ENCODE measurements at regions not wholly inside any gene's neighbourhood (a gene's known extent, or its start where the extent isn't known, plus 50 kb on each side); places are given as distances from the start of the nearest gene placed in this dataset.
"Not testable (repeated sequence)": the region's sequence is repeated elsewhere in the genome, so short reads cannot be mapped to it uniquely, and the experiment has no call there.

- TF ChIP-seq CTCF (IDR thresholded peaks at IDR 0.05; ENCODE audit: insufficient read depth, low read length, poor library complexity, severe bottlenecking), result no peak
- no peak for TF ChIP-seq EZH2phosphoT487 (conservative IDR thresholded peaks at IDR 0.05; ENCODE audit: low read length)
- no peak overlapping the region for H3K27ac ChIP-seq (ENCODE audit: low read depth, low read length)
Measured at GRCh38 chr1:177669161-177669560, 300.7 kb downstream of the SEC16B start.

GRCh38 chr1:177665935-177666334, 303.9 kb downstream of the SEC16B start:
- Histone ChIP-seq H3K9ac (ENCODE audit: low read length) (no peak overlapping the region), H3K27ac (ENCODE audit: low read depth, low read length) (no peak overlapping the region), H3K9me3 (ENCODE audit: insufficient read depth, low read length) (no peaks in the 10 kb centered on the region), H3F3A (ENCODE audit: insufficient read depth) (no peaks in the 10 kb centered on the region), H3K36me3 (ENCODE audit: low read length) (no peaks in the 10 kb centered on the region), H3K4me3 (ENCODE audit: insufficient read depth, low read length, poor library complexity, severe bottlenecking) (no peak overlapping the region), H3K4me2 (ENCODE audit: low read depth, low read length, poor library complexity, severe bottlenecking) (no peak overlapping the region), H3K27me3 (ENCODE audit: low read length) (no peaks in the 10 kb centered on the region), H2AFZ (ENCODE audit: low read depth, low read length, severe bottlenecking) (no peak overlapping the region), H3K9me2 (replicated peaks; ENCODE audit: insufficient read depth, low read length) (no peaks in the 10 kb centered on the region), H4K20me1 (ENCODE audit: low read depth, low read length) (no peaks in the 10 kb centered on the region), H3K79me2 (ENCODE audit: insufficient read depth, low read length) (no peaks in the 10 kb centered on the region)
- TF ChIP-seq EZH2phosphoT487 (conservative IDR thresholded peaks at IDR 0.05; ENCODE audit: low read length), result no peak
- TF ChIP-seq CTCF (IDR thresholded peaks at IDR 0.05; ENCODE audit: insufficient read depth, low read length, poor library complexity, severe bottlenecking), result no peak

More at GRCh38 chr1:177669161-177669560, 300.7 kb downstream of the SEC16B start:
- H3F3A ChIP-seq (ENCODE audit: insufficient read depth), result no peaks in the 10 kb centered on the region
- no peak overlapping the region for H3K4me2 ChIP-seq (ENCODE audit: low read depth, low read length, poor library complexity, severe bottlenecking)
- H3K9me2 ChIP-seq (replicated peaks; ENCODE audit: insufficient read depth, low read length), result no peaks in the 10 kb centered on the region
- no peaks in the 10 kb centered on the region for H4K20me1 ChIP-seq (ENCODE audit: low read depth, low read length)
- H3K4me3 ChIP-seq (ENCODE audit: insufficient read depth, low read length, poor library complexity, severe bottlenecking), result no peak overlapping the region
- H3K36me3 ChIP-seq (ENCODE audit: low read length), result no peaks in the 10 kb centered on the region
- H2AFZ ChIP-seq (ENCODE audit: low read depth, low read length, severe bottlenecking), result no peak overlapping the region
- H3K27me3 ChIP-seq (ENCODE audit: low read length), result no peaks in the 10 kb centered on the region
- H3K79me2 ChIP-seq (ENCODE audit: insufficient read depth, low read length), result no peaks in the 10 kb centered on the region
- H3K9me3 ChIP-seq (ENCODE audit: insufficient read depth, low read length), result no peaks in the 10 kb centered on the region
- no peak overlapping the region for H3K9ac ChIP-seq (ENCODE audit: low read length)

GRCh38 chr1:177664742-177665141, 305.1 kb downstream of the SEC16B start:
- not testable (repeated sequence) for H3K4me3 ChIP-seq (ENCODE audit: insufficient read depth, low read length, poor library complexity, severe bottlenecking); H3K27me3 ChIP-seq (ENCODE audit: low read length); H3K9ac ChIP-seq (ENCODE audit: low read length); H3K36me3 ChIP-seq (ENCODE audit: low read length); H3K79me2 ChIP-seq (ENCODE audit: insufficient read depth, low read length); H3K9me2 ChIP-seq (replicated peaks; ENCODE audit: insufficient read depth, low read length); H3K27ac ChIP-seq (ENCODE audit: low read depth, low read length); H4K20me1 ChIP-seq (ENCODE audit: low read depth, low read length); H3K4me2 ChIP-seq (ENCODE audit: low read depth, low read length, poor library complexity, severe bottlenecking); H3K9me3 ChIP-seq (ENCODE audit: insufficient read depth, low read length); H3F3A ChIP-seq (ENCODE audit: insufficient read depth); H2AFZ ChIP-seq (ENCODE audit: low read depth, low read length, severe bottlenecking)

- Histone ChIP-seq H3K36me3 (ENCODE audit: low read length) (no peaks in the 10 kb centered on the region), H3K9me3 (ENCODE audit: insufficient read depth, low read length) (no peaks in the 10 kb centered on the region), H3K9ac (ENCODE audit: low read length) (no peak overlapping the region), H3F3A (ENCODE audit: insufficient read depth) (no peaks in the 10 kb centered on the region), H2AFZ (ENCODE audit: low read depth, low read length, severe bottlenecking) (no peak overlapping the region), H3K4me2 (ENCODE audit: low read depth, low read length, poor library complexity, severe bottlenecking) (no peak overlapping the region), H4K20me1 (ENCODE audit: low read depth, low read length) (no peaks in the 10 kb centered on the region), H3K9me2 (replicated peaks; ENCODE audit: insufficient read depth, low read length) (no peaks in the 10 kb centered on the region), H3K79me2 (ENCODE audit: insufficient read depth, low read length) (no peaks in the 10 kb centered on the region), H3K4me3 (ENCODE audit: insufficient read depth, low read length, poor library complexity, severe bottlenecking) (no peak overlapping the region), H3K27ac (ENCODE audit: low read depth, low read length) (no peak overlapping the region), H3K27me3 (ENCODE audit: low read length) (no peaks in the 10 kb centered on the region)
- TF ChIP-seq EZH2phosphoT487 (conservative IDR thresholded peaks at IDR 0.05; ENCODE audit: low read length) (no peak), CTCF (IDR thresholded peaks at IDR 0.05; ENCODE audit: insufficient read depth, low read length, poor library complexity, severe bottlenecking) (no peak)
Measured at GRCh38 chr1:177660188-177660587, 309.7 kb downstream of the SEC16B start.

Measured in SU-DHL-6 (cell line).